DND-41 (cell line): ENCODE measurements at regions not wholly inside any gene's neighbourhood (a gene's known extent, or its start where the extent isn't known, plus 50 kb on each side); places are given as distances from the start of the nearest gene placed in this dataset.

ENCODE experiments used
- ATAC-seq: fragments of 200-7000 bp; cut with Tn5 transposase; 3 replicates; pipeline ENCODE4 v1.9.1; 2021; ENCODE audit warnings: low read depth; ENCODE audit not compliant: insufficient read depth
- DNase-seq: peaks from one replicate; pipeline ENCODE4 v3.0.0-alpha.2; 2020
- H2AFZ ChIP-seq: 2 replicates; pipeline ENCODE4 v1.6.0; 2012; ENCODE audit warnings: low read depth, low read length
- H3K27ac ChIP-seq: 2 replicates; pipeline ENCODE4 v1.5.1; 2012; ENCODE audit warnings: low read length, inconsistent platforms
- H3K27me3 ChIP-seq: fragments of 200-600 bp; sonication (generic); 2 replicates; pipeline ENCODE4 v1.6.0; 2012; ENCODE audit warnings: low read length, mild to moderate bottlenecking, inconsistent platforms; ENCODE audit not compliant: insufficient read depth, poor library complexity
- H3K36me3 ChIP-seq: 2 replicates; pipeline ENCODE4 v1.5.1; 2012; ENCODE audit warnings: low read length, inconsistent platforms; ENCODE audit not compliant: insufficient read depth
- H3K4me1 ChIP-seq: 2 replicates; pipeline ENCODE4 v1.5.1; 2012; ENCODE audit warnings: mild to moderate bottlenecking, low read length; ENCODE audit not compliant: insufficient read depth
- H3K4me2 ChIP-seq: 2 replicates; pipeline ENCODE4 v1.6.0; 2012; ENCODE audit warnings: mild to moderate bottlenecking, moderate library complexity, low read length, inconsistent platforms; ENCODE audit not compliant: insufficient read depth
- H3K4me3 ChIP-seq, 2 experiments: fragments of 200-600 bp in 1 of 2; shearing (Covaris generic) in 1 of 2; 2 replicates each; pipeline ENCODE4 v1.5.1; 2012 to 2016; ENCODE audit warnings: inconsistent platforms in 2 of 2, low read length in 2 of 2, mild to moderate bottlenecking in 2 of 2, low read depth in 1 of 2, moderate library complexity in 1 of 2
- H3K79me2 ChIP-seq: 2 replicates; pipeline ENCODE4 v1.6.0; 2012; ENCODE audit warnings: low read length, inconsistent platforms; ENCODE audit not compliant: insufficient read depth
- H3K9ac ChIP-seq: 2 replicates; pipeline ENCODE4 v1.6.0; 2012; ENCODE audit warnings: low read depth, mild to moderate bottlenecking, inconsistent platforms, low read length, moderate library complexity
- H3K9me3 ChIP-seq: 2 replicates; pipeline ENCODE4 v1.5.1; 2012; ENCODE audit warnings: low read length, moderate library complexity, mild to moderate bottlenecking, inconsistent platforms; ENCODE audit not compliant: insufficient read depth, severe bottlenecking
- H4K20me1 ChIP-seq: 2 replicates; pipeline ENCODE4 v1.6.0; 2012; ENCODE audit warnings: low read length; ENCODE audit not compliant: insufficient read depth
- EZH2 ChIP-seq: IDR thresholded peaks from 3 replicates; pipeline ENCODE4 v1.6.1; 2012; ENCODE audit warnings: borderline replicate concordance, low read depth, mild to moderate bottlenecking, moderate library complexity, low read length, inconsistent platforms; ENCODE audit not compliant: severe bottlenecking
- TF ChIP-seq, protein P1 (sequence below): IDR thresholded peaks from 2 replicates; pipeline ENCODE4 v1.5.1; 2012; ENCODE audit warnings: borderline replicate concordance, low read length, moderate library complexity, mild to moderate bottlenecking; ENCODE audit not compliant: poor library complexity, severe bottlenecking; ENCODE audit errors: extremely low read depth

- H3K79me2 ChIP-seq, result no peaks in the 10 kb centered on the region
- no peak for TF ChIP-seq EZH2
- TF ChIP-seq, protein P1, sequence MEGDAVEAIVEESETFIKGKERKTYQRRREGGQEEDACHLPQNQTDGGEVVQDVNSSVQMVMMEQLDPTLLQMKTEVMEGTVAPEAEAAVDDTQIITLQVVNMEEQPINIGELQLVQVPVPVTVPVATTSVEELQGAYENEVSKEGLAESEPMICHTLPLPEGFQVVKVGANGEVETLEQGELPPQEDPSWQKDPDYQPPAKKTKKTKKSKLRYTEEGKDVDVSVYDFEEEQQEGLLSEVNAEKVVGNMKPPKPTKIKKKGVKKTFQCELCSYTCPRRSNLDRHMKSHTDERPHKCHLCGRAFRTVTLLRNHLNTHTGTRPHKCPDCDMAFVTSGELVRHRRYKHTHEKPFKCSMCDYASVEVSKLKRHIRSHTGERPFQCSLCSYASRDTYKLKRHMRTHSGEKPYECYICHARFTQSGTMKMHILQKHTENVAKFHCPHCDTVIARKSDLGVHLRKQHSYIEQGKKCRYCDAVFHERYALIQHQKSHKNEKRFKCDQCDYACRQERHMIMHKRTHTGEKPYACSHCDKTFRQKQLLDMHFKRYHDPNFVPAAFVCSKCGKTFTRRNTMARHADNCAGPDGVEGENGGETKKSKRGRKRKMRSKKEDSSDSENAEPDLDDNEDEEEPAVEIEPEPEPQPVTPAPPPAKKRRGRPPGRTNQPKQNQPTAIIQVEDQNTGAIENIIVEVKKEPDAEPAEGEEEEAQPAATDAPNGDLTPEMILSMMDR, result no peak
- no peaks in the 10 kb centered on the region for H4K20me1 ChIP-seq
- H3K27ac ChIP-seq, result no peak overlapping the region
- no peak overlapping the region for H3K9ac ChIP-seq
- no peaks in the 10 kb centered on the region for H3K36me3 ChIP-seq
- H3K4me2 ChIP-seq, result no peak overlapping the region
- ATAC-seq (no peak), DNase-seq (no peak)
- H2AFZ ChIP-seq, result no peak overlapping the region
- H3K27me3 ChIP-seq, result no peaks in the 10 kb centered on the region
- H3K4me1 ChIP-seq, result no peaks in the 10 kb centered on the region
- H3K9me3 ChIP-seq, result no peaks in the 10 kb centered on the region
- H3K4me3 ChIP-seq, result no peak overlapping the region
Measured at GRCh38 chr6:103379272-103379671, 1480.4 kb downstream of the HACE1 start.

- Histone ChIP-seq H3K4me1 (no peaks in the 10 kb centered on the region), H3K9ac (no peak overlapping the region), H3K79me2 (no peaks in the 10 kb centered on the region), H3K4me2 (no peak overlapping the region), H3K4me3 (no peak overlapping the region), H3K27me3 (no peaks in the 10 kb centered on the region), H3K36me3 (no peaks in the 10 kb centered on the region), H3K27ac (no peak overlapping the region), H4K20me1 (no peaks in the 10 kb centered on the region), H3K9me3 (no peaks in the 10 kb centered on the region), H2AFZ (no peak overlapping the region)
- ATAC-seq (no peak), DNase-seq (no peak)
- TF ChIP-seq EZH2, result no peak
- TF ChIP-seq, protein P1, result no peak
Measured at GRCh38 chr6:103367212-103367611, 1492.5 kb downstream of the HACE1 start.

DNA sequence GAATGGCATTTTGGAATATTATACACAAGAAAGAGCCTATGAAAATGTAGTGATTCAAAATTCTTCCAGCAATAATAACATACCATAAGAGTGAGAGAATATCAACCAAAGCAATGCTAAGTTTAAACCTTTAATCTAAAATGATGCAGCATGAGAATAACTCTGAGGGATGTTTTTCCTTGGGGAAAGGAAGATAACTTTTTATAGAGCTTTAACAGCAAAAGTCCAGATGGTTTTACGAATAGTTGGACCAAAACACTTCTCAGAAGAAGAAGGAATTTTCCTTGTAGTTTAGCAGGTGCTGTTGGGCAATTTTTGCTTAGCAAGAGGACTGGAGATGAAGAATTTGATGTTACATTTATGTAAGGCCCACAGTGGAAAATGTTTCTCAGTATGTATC, 1503.2 kb downstream of the HACE1 start:
- H3K9ac ChIP-seq, result no peak overlapping the region
- no peaks in the 10 kb centered on the region for H3K27me3 ChIP-seq
- no peaks in the 10 kb centered on the region for H3K4me1 ChIP-seq
- DNase-seq (no peak), ATAC-seq (no peak)
- no peaks in the 10 kb centered on the region for H3K79me2 ChIP-seq
- H3K9me3 ChIP-seq, result no peaks in the 10 kb centered on the region
- no peaks in the 10 kb centered on the region for H3K36me3 ChIP-seq
- no peak overlapping the region for H3K4me2 ChIP-seq
- no peak for TF ChIP-seq EZH2
- H3K27ac ChIP-seq, result no peak overlapping the region
- H2AFZ ChIP-seq, result no peak overlapping the region
- H4K20me1 ChIP-seq, result no peaks in the 10 kb centered on the region
- H3K4me3 ChIP-seq, result no peak overlapping the region

- no peaks in the 10 kb centered on the region for H3K79me2 ChIP-seq
- ATAC-seq (no peak), DNase-seq (no peak)
- H3K9me3 ChIP-seq, result no peaks in the 10 kb centered on the region
- H4K20me1 ChIP-seq, result no peaks in the 10 kb centered on the region
- no peak overlapping the region for H3K4me2 ChIP-seq
- no peak overlapping the region for H3K27ac ChIP-seq
- no peak overlapping the region for H2AFZ ChIP-seq
- TF ChIP-seq EZH2, result no peak
- TF ChIP-seq, protein P1, result no peak
- no peak overlapping the region; a peak in 1 of 4 replicates for H3K4me3 ChIP-seq
- H3K9ac ChIP-seq, result no peak overlapping the region
- no peaks in the 10 kb centered on the region for H3K4me1 ChIP-seq
- no peaks in the 10 kb centered on the region for H3K27me3 ChIP-seq
- no peaks in the 10 kb centered on the region for H3K36me3 ChIP-seq
Measured at GRCh38 chr6:103344554-103345163, 1515.1 kb downstream of the HACE1 start.
